Ectodermal cell (in vitro differentiated cells): ENCODE measurements at regions not wholly inside any gene's neighbourhood (a gene's known extent, or its start where the extent isn't known, plus 50 kb on each side); places are given as distances from the start of the nearest gene placed in this dataset.

ENCODE experiments used
- H3K27ac ChIP-seq: 2 replicates; pipeline ENCODE4 v1.7.0; 2013; ENCODE audit warnings: mild to moderate bottlenecking, low read depth, low read length; ENCODE audit not compliant: insufficient read depth, poor library complexity, severe bottlenecking
- H3K27me3 ChIP-seq: 2 replicates; pipeline ENCODE4 v1.7.0; 2013; ENCODE audit warnings: mild to moderate bottlenecking, low read length; ENCODE audit not compliant: insufficient read depth, control insufficient read depth, poor library complexity, severe bottlenecking
- H3K36me3 ChIP-seq: one replicate; pipeline ENCODE4 v1.7.0; 2013; ENCODE audit warnings: low read length; ENCODE audit not compliant: control insufficient read depth, insufficient read depth
- H3K4me1 ChIP-seq: one replicate; pipeline ENCODE4 v1.7.0; 2013; ENCODE audit warnings: low read length; ENCODE audit not compliant: control insufficient read depth, insufficient read depth
- H3K4me3 ChIP-seq: 2 replicates; pipeline ENCODE4 v1.7.0; 2013; ENCODE audit warnings: low read depth, low read length, control low read depth; ENCODE audit not compliant: insufficient read depth
- H3K9me3 ChIP-seq: 2 replicates; pipeline ENCODE4 v1.7.0; 2013; ENCODE audit warnings: mild to moderate bottlenecking, low read length, moderate library complexity; ENCODE audit not compliant: control insufficient read depth
- WGBS, 2 experiments: methylation state at CpG; one replicate each; pipeline ENCODE4 v1.1.7; 2013; ENCODE audit warnings: missing lambda C conversion rate in 2 of 2; 5-methylcytosine and 5-hydroxymethylcytosine counted together

GRCh38 chr2:121045245-121045644, 239.8 kb downstream of the TFCP2L1 start:
- Histone ChIP-seq H3K9me3 (no peaks in the 10 kb centered on the region), H3K27me3 (no peaks in the 10 kb centered on the region)
- 93 to 94% methylated on average over 11 of the region's 11 CpGs for WGBS, 2 experiments

GRCh38 chr2:121046335-121046734, 238.7 kb downstream of the TFCP2L1 start:
- H3K4me1 ChIP-seq, result peaks cover 6% of the 10 kb centered on the region
- no peaks in the 10 kb centered on the region for H3K9me3 ChIP-seq
- WGBS, 2 experiments, result 80 to 90% methylated on average over 4 of the region's 4 CpGs
- no peak overlapping the region for H3K27ac ChIP-seq
- no peak overlapping the region for H3K4me3 ChIP-seq
- no peaks in the 10 kb centered on the region for H3K36me3 ChIP-seq
- no peaks in the 10 kb centered on the region for H3K27me3 ChIP-seq

More at GRCh38 chr2:121045245-121045644, 239.8 kb downstream of the TFCP2L1 start:
- Histone ChIP-seq H3K4me1 (peaks cover 6% of the 10 kb centered on the region), H3K36me3 (no peaks in the 10 kb centered on the region), H3K27ac (no peak overlapping the region), H3K4me3 (no peak overlapping the region)

- no peak overlapping the region for H3K27ac ChIP-seq
These were observed 237.6 kb downstream of the TFCP2L1 start for GRCh38 chr2:121047383-121047782.

GRCh38 chr2:121049131-121049530, 235.9 kb downstream of the TFCP2L1 start:
- H3K27ac ChIP-seq, result no peak overlapping the region
- WGBS, 2 experiments, result 77 to 91% methylated on average over 2 of the region's 2 CpGs

More at GRCh38 chr2:121047383-121047782, 237.6 kb downstream of the TFCP2L1 start:
- no peaks in the 10 kb centered on the region for H3K36me3 ChIP-seq
- WGBS, 2 experiments, result 93 to 95% methylated on average over 4 of the region's 4 CpGs
- H3K9me3 ChIP-seq, result no peaks in the 10 kb centered on the region
- no peaks in the 10 kb centered on the region for H3K27me3 ChIP-seq
- H3K4me1 ChIP-seq, result peaks cover 6% of the 10 kb centered on the region
- H3K4me3 ChIP-seq, result no peak overlapping the region

GRCh38 chr2:121049950-121050585, 234.9 kb downstream of the TFCP2L1 start:
- 74% methylated on average over 11 of the region's 11 CpGs for WGBS, 2 experiments
- no peaks in the 10 kb centered on the region for H3K27me3 ChIP-seq
- no peaks in the 10 kb centered on the region for H3K9me3 ChIP-seq
- no peak overlapping the region for H3K4me3 ChIP-seq
- H3K4me1 ChIP-seq, result peaks cover 6% of the 10 kb centered on the region
- H3K36me3 ChIP-seq, result no peaks in the 10 kb centered on the region
- no peak overlapping the region for H3K27ac ChIP-seq

More at GRCh38 chr2:121049131-121049530, 235.9 kb downstream of the TFCP2L1 start:
- H3K27me3 ChIP-seq, result no peaks in the 10 kb centered on the region
- H3K4me3 ChIP-seq, result no peak overlapping the region
- H3K4me1 ChIP-seq, result peaks cover 6% of the 10 kb centered on the region
- no peaks in the 10 kb centered on the region for H3K9me3 ChIP-seq
- no peaks in the 10 kb centered on the region for H3K36me3 ChIP-seq

GRCh38 chr2:121051311-121051710, 233.7 kb downstream of the TFCP2L1 start:
- Histone ChIP-seq H3K27ac (no peak overlapping the region), H3K36me3 (no peaks in the 10 kb centered on the region), H3K4me1 (peaks cover 6% of the 10 kb centered on the region), H3K27me3 (no peaks in the 10 kb centered on the region), H3K4me3 (no peak overlapping the region), H3K9me3 (no peaks in the 10 kb centered on the region)
- WGBS, 2 experiments, result 76 to 78% methylated on average over 5 to 6 of the region's 6 CpGs

GRCh38 chr2:121052023-121052422, 233.0 kb downstream of the TFCP2L1 start:
- WGBS, 2 experiments, result 88 to 93% methylated on average over 10 of the region's 11 CpGs

GRCh38 chr2:121052521-121052920, 232.5 kb downstream of the TFCP2L1 start:
- H3K4me1 ChIP-seq, result peaks cover 6% of the 10 kb centered on the region
- no peak overlapping the region for H3K27ac ChIP-seq
- WGBS, 2 experiments, result 86 to 89% methylated on average over 6 of the region's 6 CpGs
- H3K4me3 ChIP-seq, result no peak overlapping the region
- no peaks in the 10 kb centered on the region for H3K27me3 ChIP-seq
- H3K9me3 ChIP-seq, result no peaks in the 10 kb centered on the region
- H3K36me3 ChIP-seq, result no peaks in the 10 kb centered on the region

More at GRCh38 chr2:121052023-121052422, 233.0 kb downstream of the TFCP2L1 start:
- H3K27me3 ChIP-seq, result no peaks in the 10 kb centered on the region
- peaks cover 6% of the 10 kb centered on the region for H3K4me1 ChIP-seq
- no peaks in the 10 kb centered on the region for H3K36me3 ChIP-seq
- H3K4me3 ChIP-seq, result no peak overlapping the region
- no peak overlapping the region for H3K27ac ChIP-seq
- no peaks in the 10 kb centered on the region for H3K9me3 ChIP-seq

GRCh38 chr2:121055088-121055487, 229.9 kb downstream of the TFCP2L1 start:
- Histone ChIP-seq H3K9me3 (no peaks in the 10 kb centered on the region), H3K36me3 (no peaks in the 10 kb centered on the region), H3K4me3 (no peak overlapping the region), H3K27me3 (no peaks in the 10 kb centered on the region), H3K4me1 (no peaks in the 10 kb centered on the region), H3K27ac (no peak overlapping the region)
- 93% methylated on average over 5 of the region's 5 CpGs for WGBS, 2 experiments

- WGBS, 2 experiments, result 84 to 88% methylated on average over 4 of the region's 4 CpGs
- Histone ChIP-seq H3K27ac (no peak overlapping the region), H3K4me3 (no peak overlapping the region), H3K9me3 (no peaks in the 10 kb centered on the region), H3K36me3 (no peaks in the 10 kb centered on the region), H3K27me3 (no peaks in the 10 kb centered on the region), H3K4me1 (no peaks in the 10 kb centered on the region)
These were observed 229.5 kb downstream of the TFCP2L1 start for GRCh38 chr2:121055501-121055900.
